NCI-H2196 treated with DMSO at 0.1 percent for 48 hours (cell line): ENCODE measurements at regions not wholly inside any gene's neighbourhood (a gene's known extent, or its start where the extent isn't known, plus 50 kb on each side); places are given as distances from the start of the nearest gene placed in this dataset.

Experiments used
- DNase-seq: peaks from one replicate; lab custom pipeline; 2025; ENCODE audit not compliant: unreplicated experiment; lab: John Stamatoyannopoulos, UW

DNA sequence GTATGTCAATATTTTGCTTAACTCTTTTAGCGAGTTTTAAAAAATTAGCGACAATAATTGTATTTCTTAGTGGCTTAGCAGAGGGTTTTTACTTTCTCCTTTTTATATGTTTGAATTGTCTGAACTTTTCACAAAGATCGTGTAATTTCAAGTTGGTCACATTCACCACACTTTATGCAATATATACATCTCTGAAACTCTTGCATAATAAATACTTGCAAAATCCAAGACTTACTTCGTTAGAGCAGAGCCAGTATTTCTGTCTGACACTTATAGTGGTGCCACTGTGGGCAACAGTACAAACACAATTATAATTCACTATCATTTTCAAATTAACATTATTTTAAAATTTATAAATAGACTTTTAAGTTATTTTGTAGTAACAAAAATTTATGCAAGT, 62.0 kb downstream of the SUCNR1 start:
- no peak for DNase-seq

- no peak for DNase-seq
Observed at GRCh38 chr3:151940481-151940880, 67.0 kb downstream of the SUCNR1 start.

- no peak for DNase-seq
Observed at GRCh38 chr3:151943539-151943938, 70.1 kb downstream of the SUCNR1 start.

DNA sequence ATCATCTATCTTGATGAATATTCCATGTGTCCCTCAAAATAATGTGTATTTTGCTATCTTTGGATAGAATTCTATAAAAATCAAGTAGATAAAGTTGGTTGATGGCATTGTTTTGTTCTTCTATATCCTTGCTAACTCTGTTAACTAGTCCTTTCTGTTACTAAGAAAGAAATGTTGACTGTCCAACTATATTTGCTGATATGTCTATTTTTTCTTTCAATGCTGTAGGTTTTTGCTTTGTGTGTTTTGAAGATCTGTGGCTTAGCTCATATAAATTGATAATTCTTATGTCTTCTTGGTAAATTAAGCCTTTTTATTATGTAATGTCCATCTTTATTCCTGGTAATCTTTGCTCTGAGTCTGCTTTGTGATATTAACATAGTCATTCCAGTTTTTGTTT, 70.9 kb downstream of the SUCNR1 start:
- DNase-seq: no peak

DNA sequence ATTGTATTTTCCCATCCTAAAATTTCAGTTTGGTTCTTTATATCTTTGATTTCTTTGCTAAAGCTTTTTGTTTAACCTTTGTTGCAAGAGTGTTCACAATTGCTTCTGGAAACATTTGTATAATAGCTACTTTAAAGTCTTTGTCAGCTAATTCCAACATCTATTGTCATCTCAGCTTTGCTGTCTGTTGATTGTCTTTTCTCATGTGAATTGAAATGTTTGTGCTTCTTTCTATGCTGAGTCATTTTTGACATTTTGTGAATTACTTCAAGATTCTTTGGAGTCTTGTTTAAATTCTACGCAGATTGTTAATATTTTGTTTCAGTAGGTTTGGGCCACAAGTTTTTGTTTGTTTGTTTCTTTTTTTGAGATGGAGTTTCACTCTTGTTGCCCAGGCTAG, 73.2 kb downstream of the SUCNR1 start:
- no peak for DNase-seq

- DNase-seq: no peak
Observed at GRCh38 chr3:151949706-151950105, 76.3 kb downstream of the SUCNR1 start.

- DNase-seq: no peak
Observed at GRCh38 chr3:151955356-151955755, 81.9 kb downstream of the SUCNR1 start.

DNA sequence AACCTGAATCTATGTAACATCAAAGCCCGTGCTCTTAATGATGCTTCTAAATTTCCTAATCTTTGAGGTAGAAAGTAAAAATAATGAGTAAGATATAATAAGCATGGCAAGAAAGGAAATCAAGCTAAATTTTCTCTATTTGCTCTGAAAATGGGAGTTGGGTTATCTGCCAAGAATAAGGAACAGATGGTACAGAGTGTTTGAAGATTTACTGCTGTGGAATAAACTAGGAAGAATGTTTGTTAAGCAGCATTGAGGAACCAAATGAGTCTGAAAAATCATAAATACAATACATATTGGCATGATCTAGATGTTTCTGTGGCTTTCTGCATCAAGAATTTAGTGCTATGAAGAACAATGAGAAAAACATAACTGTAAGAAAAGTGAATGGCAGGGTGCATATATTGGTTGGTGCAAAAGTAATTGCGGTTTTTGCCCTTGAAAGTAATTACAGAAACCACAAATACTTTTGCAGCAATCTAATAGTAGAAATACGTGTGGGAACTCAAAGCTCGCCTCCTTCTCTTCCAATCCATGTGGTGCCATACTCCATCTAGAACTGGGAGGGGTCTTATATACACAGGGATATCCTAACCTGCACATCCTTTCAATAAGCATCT, 87.6 kb downstream of the SUCNR1 start:
- no peak for DNase-seq

DNA sequence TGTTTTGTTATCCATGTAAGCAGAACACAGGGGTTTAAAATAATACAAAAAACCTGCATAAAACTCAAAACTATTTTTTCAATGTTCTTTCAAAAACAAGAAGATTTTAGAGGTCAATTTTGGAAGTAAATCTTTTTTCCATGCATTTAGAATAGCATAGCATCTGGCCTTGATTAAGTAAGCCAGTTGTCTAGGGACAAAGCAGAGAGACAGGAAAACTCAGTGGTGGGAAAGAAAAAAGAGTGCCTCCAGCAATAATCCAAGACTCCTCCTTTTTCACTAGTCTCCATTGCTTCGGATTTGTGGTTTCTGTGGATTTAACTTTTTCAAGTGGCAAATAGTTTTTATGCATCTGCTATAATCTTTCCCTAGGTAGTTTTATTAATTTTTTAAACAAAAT, 88.9 kb downstream of the SUCNR1 start:
- DNase-seq: no peak

DNA sequence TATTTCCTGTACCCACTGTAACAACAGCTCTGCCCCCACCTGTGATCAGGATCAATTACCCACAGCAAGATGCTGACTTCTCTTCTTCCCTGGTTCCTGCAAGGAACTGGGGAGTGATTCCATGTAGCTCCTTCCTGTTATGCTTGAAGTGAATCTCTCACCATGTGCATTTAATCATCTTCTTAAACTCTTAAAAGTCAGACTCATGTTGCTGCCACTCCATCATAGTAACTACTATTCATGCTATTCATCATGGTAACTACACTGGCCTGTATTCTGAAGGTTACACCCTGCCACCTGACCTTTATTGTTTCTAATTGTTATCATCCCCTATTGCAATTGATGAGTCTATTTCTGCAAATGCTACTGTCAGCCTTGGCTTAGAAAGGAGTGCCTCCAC, 89.5 kb downstream of the SUCNR1 start:
- no peak for DNase-seq

GRCh38 chr3:151964743-151965142, 91.3 kb downstream of the SUCNR1 start:
- no peak for DNase-seq

DNA sequence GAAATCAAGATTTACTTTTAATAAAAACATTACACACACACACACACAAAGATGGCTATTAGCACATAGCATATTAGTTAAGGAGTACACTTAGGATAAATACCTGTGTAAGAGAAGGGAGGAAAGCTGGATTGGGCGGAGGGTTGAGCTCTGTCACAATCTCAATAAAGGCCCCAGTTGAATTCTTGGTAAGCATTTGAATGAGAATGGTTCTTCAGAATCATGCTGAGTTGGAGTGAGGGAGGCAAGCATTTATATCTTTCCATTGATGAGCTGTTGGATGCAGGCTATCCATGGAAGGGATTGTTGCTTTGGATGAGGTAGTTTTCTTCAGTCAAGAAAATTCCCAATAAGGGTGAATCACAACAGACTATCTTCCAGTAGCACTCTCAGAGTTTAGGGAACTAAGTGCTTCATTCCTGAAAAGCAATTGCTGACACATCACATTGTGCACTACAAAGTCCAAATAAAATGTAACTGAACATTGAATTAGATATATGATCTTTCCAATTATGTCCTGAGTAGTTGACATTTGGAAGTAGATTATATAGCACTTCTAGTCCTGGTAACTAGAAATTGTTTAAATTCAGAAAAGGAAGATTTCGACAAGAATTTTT, 95.7 kb downstream of the SUCNR1 start:
- DNase-seq: no peak

DNA sequence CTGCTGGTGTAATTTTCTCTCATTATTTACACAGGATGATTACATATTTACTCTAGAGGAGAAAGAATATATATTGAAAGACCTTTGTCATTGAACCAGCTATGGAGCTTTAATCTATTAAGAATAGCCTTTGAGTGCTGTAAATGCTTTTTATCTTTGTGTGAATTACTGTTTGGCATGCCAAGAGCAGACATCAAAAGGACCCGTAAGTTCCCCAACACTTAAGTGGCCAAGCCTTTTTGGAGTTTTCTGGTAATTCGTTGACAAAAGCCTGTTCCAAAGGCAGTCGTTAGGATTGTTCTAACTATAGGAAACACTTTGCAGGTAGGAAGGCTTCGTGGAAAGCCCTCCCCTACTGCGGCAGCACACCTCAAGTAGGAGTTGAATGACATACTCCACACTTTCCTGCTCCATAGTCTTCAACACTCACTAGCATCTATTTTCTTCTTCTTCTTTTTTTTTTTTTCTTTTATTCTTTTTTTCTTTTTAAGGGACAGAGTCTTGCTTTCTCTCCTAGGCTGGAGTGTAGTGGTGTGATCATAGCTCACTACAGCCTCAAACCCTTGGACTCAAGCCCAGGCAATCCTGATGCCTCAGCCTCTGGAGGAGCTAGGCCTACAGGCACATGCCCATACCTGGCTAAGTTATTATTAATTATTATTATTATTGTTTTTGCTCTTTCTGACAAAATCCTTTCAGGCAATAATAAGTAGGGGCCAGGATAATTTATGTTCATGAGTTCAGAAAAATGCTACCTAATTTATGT, 98.6 kb downstream of the SUCNR1 start:
- DNase-seq: no peak

DNA sequence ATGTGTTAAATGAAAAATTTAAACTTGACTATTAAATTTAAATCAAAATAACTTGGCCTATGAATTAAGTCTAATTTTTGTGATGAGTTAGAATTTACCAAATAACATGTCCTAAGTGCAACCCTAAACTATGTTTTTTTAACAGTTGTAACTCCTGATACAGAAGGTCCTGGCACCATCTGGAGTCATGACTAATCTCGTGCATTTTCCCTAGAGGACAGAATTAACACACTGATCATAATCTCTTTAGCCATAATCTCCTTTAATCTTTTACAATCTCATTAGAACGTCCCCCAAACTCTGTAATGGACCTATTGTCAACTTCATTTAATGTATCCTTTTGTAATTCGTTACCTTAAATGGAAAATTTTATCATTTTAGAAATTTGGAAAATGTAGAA, 100.6 kb downstream of the SUCNR1 start:
- no peak for DNase-seq

- no peak for DNase-seq
Observed at GRCh38 chr3:151976211-151977050, 103.0 kb downstream of the SUCNR1 start.

DNA sequence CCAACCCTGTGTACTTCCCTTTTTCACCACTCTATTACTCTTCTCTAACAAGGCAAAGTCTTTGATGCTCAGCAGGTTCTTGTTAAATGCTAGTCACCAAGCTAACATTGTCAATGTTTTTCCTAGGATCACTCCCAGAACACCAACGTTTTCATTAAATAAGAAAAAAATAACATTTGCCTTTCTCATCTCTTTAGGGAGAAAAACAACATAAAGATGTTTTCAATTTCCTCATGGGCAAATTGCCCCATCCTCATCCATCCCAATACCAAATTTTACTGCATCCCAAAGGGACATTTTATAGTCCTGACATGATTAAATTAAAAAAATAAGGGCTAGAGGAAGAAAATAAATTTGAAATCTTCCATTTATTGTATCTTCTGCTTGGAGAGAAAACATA, 106.5 kb downstream of the SUCNR1 start:
- no peak for DNase-seq

DNA sequence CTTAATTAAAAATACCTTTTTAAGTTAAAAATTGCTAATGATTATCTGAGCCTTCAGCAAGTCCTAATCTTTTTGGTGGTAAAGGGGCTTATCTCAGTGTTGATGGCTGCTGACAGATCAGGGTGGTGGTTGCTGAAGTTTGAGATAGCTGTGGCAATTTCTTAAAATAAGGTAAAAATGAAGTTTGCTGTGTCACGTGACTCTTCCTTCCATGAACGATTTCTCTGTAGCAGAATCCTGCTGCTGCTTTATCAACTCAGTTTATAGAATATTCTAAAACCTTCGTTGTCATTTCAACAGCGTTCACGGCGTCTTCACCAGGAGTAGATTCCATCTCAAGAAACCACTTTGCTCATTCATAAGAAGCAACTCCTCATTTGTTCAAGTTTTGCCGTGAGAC, 110.1 kb downstream of the SUCNR1 start:
- DNase-seq: no peak

DNA sequence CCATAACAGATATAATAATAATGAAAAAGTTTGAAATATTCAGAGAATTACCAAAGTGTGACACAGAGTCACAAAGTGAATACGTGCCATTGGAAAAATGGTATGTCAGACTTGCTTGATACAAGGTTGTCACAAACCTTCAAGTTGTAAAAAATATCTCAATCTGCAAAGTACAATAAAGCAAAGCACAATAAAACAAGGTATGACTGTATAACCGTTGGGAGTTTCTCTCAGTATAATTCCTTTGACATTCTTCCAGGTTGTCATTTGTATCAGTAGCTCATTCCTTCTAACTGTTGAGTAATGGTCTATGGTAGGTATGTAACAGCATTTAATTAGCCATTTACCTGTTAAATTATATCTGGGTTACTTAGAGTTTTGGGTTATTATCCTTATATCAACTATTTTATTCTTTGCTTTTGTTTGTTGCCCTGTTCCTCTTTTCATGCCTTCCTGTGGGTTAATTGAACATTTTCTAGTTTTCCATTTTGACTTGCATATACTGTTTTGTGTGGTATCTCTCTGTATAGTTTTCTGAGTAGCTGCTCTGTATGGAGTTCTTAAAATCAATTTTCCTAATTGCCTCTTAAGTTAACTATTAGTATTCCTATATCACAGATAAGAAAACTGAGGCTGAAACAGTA, 112.5 kb downstream of the SUCNR1 start:
- DNase-seq: no peak

DNA sequence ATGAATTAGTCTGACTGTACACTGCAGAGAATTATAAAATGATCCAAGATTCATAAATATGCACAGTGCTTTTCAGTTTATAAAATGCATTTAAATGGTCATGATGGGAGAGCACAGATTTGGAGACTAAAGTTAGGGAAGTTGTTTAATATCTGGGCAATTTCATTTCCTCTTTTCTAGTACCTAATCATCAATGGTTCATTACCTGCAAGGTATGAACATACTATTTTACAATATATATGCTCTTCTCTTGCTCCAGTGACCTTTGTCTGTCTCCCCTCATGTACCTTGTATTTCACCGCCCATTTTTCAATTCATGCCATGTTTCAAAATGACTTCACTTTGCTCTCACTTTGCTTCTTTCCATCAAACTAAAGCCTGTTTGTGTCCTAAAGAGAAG, 114.5 kb downstream of the SUCNR1 start:
- DNase-seq: no peak

GRCh38 chr3:151989621-151990020, 116.2 kb downstream of the SUCNR1 start:
- DNase-seq: no peak
